GM12892 (cell line): ENCODE measurements at regions not wholly inside any gene's neighbourhood (a gene's known extent, or its start where the extent isn't known, plus 50 kb on each side); places are given as distances from the start of the nearest gene placed in this dataset.

Experiments
- POLR2A ChIP-seq: IDR thresholded peaks from 2 replicates; pipeline ENCODE4 v1.6.1; 2011; ENCODE audit warnings: low read depth, low read length, control low read depth
- POLR2AphosphoS5 ChIP-seq: IDR thresholded peaks from 2 replicates; pipeline ENCODE4 v1.6.1; 2011; ENCODE audit warnings: low read depth, low read length, control low read depth

DNA sequence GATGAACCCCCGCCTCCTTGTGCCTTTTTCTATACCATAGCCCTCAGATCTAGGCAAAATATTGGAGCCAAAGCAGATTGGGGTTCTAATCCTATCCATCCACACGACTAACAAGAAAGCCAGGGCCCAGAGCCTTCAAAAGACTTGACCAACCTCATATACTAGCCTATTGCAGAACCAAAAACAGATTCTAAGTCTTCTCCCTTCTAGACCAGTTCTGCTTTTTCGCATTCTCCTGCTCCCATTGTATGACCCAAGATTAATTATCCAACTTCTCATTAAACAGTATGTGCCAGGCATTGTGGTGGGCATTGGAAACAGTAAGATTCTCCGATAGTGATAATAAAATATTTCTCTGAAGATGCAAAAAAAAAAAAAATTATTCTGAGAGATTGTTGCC is 113.7 kb upstream of the JARID2 start:
- TF ChIP-seq POLR2A: no peak
- no peak for TF ChIP-seq POLR2AphosphoS5
